DOHH2 (cell line): ENCODE measurements at regions not wholly inside any gene's neighbourhood (a gene's known extent, or its start where the extent isn't known, plus 50 kb on each side); places are given as distances from the start of the nearest gene placed in this dataset.
A peak's percentile ranks its signal among the peaks of the same experiment; 100 is the strongest.

Experiments used
- H3F3A ChIP-seq: fragments of 200-600 bp; sonication (generic), shearing (Covaris generic); 2 replicates; pipeline ENCODE4 v1.6.0; 2016; ENCODE audit warnings: antibody characterized with exemption, mild to moderate bottlenecking; ENCODE audit not compliant: control insufficient read depth, insufficient read depth
- H3K27ac ChIP-seq: fragments of 200-600 bp; sonication (generic); 2 replicates; pipeline ENCODE4 v1.5.1; 2014; ENCODE audit warnings: low read depth, mild to moderate bottlenecking, low read length, moderate library complexity
- H3K27me3 ChIP-seq: fragments of 200-600 bp; sonication (generic); 2 replicates; pipeline ENCODE4 v1.6.1; 2014; ENCODE audit warnings: mild to moderate bottlenecking, low read length, mixed read lengths; ENCODE audit not compliant: control insufficient read depth
- H3K36me3 ChIP-seq: fragments of 200-600 bp; sonication (generic); 2 replicates; pipeline ENCODE4 v1.6.1; 2014; ENCODE audit warnings: mild to moderate bottlenecking, low read length, moderate library complexity, mixed read lengths; ENCODE audit not compliant: control insufficient read depth
- H3K4me1 ChIP-seq: fragments of 200-600 bp; sonication (generic); 2 replicates; pipeline ENCODE4 v1.6.1; 2014; ENCODE audit warnings: mild to moderate bottlenecking, low read length, mixed read lengths; ENCODE audit not compliant: control insufficient read depth
- H3K4me2 ChIP-seq: fragments of 200-600 bp; sonication (generic); 2 replicates; pipeline ENCODE4 v1.6.0; 2014; ENCODE audit warnings: mild to moderate bottlenecking, low read length, moderate library complexity
- H3K4me3 ChIP-seq: fragments of 200-600 bp; sonication (generic); 2 replicates; pipeline ENCODE4 v1.5.1; 2014; ENCODE audit warnings: mild to moderate bottlenecking, low read length, mixed read lengths
- H3K79me2 ChIP-seq: fragments of 200-600 bp; sonication (generic); 2 replicates; pipeline ENCODE4 v1.6.1; 2014; ENCODE audit warnings: mild to moderate bottlenecking, low read length, mixed read lengths; ENCODE audit not compliant: control insufficient read depth
- H3K9me2 ChIP-seq: fragments of 200-600 bp; sonication (generic); replicated peaks from 2 replicates; pipeline ENCODE4 v1.6.1; 2014; ENCODE audit warnings: mild to moderate bottlenecking, low read length, mixed read lengths; ENCODE audit not compliant: control insufficient read depth
- H3K9me3 ChIP-seq: fragments of 200-600 bp; sonication (generic); 2 replicates; pipeline ENCODE4 v1.6.1; 2014; ENCODE audit warnings: antibody characterized with exemption, low read length, mixed read lengths; ENCODE audit not compliant: control insufficient read depth, insufficient read depth
- H4K20me1 ChIP-seq: fragments of 200-600 bp; sonication (generic); 2 replicates; pipeline ENCODE4 v1.6.0; 2014; ENCODE audit warnings: low read depth, mild to moderate bottlenecking, antibody characterized with exemption, low read length, moderate library complexity; ENCODE audit not compliant: control insufficient read depth, insufficient read depth
- CTCF ChIP-seq: fragments of 200-600 bp; sonication (generic); IDR thresholded peaks from one replicate; pipeline ENCODE4 v1.5.1; 2014; ENCODE audit warnings: antibody characterized with exemption, mild to moderate bottlenecking, low read depth, low read length; ENCODE audit not compliant: poor library complexity, severe bottlenecking
- EZH2phosphoT487 ChIP-seq: fragments of 200-600 bp; sonication (generic); IDR thresholded peaks from 2 replicates; pipeline ENCODE4 v1.6.1; 2017; ENCODE audit warnings: borderline replicate concordance, mild to moderate bottlenecking, antibody characterized with exemption, low read length, moderate library complexity, mixed read lengths

GRCh38 chr13:36543671-36544070 is 111.4 kb downstream of the CCNA1 start:
- Histone ChIP-seq H3K4me2 (no peak overlapping the region), H3K4me1 (peaks cover 27% of the 10 kb centered on the region), H4K20me1 (no peaks in the 10 kb centered on the region), H3F3A (no peaks in the 10 kb centered on the region), H3K27me3 (no peaks in the 10 kb centered on the region), H3K4me3 (no peak overlapping the region), H3K79me2 (no peaks in the 10 kb centered on the region), H3K9me3 (peaks cover 5% of the 10 kb centered on the region; the same call in 1 of the 2 replicates), H3K27ac (no peak overlapping the region), H3K9me2 (no peaks in the 10 kb centered on the region), H3K36me3 (no peaks in the 10 kb centered on the region)
- no peak for TF ChIP-seq EZH2phosphoT487
- TF ChIP-seq CTCF, result no peak

- TF ChIP-seq CTCF, result no peak
- no peak for TF ChIP-seq EZH2phosphoT487
These were observed 115.8 kb downstream of the CCNA1 start for GRCh38 chr13:36548129-36548528.

GRCh38 chr13:36549126-36549702 is 116.9 kb downstream of the CCNA1 start:
- H3K4me3 ChIP-seq, result peak overlapping the region; percentile 0; the same call in 1 of the 2 replicates
- no peak overlapping the region for H3K27ac ChIP-seq
- H3K4me2 ChIP-seq, result peak overlapping the region; percentile 49

More at GRCh38 chr13:36548129-36548528, 115.8 kb downstream of the CCNA1 start:
- no peaks in the 10 kb centered on the region for H3K36me3 ChIP-seq
- peaks cover 56% of the 10 kb centered on the region for H3K4me1 ChIP-seq
- H3K4me3 ChIP-seq, result no peak overlapping the region
- no peaks in the 10 kb centered on the region for H3K9me2 ChIP-seq
- H4K20me1 ChIP-seq, result no peaks in the 10 kb centered on the region
- no peaks in the 10 kb centered on the region for H3K9me3 ChIP-seq
- H3K27me3 ChIP-seq, result no peaks in the 10 kb centered on the region
- H3K79me2 ChIP-seq, result no peaks in the 10 kb centered on the region
- H3K4me2 ChIP-seq, result no peak overlapping the region
- peaks cover 7% of the 10 kb centered on the region for H3F3A ChIP-seq
- no peak overlapping the region for H3K27ac ChIP-seq

More at GRCh38 chr13:36549126-36549702, 116.9 kb downstream of the CCNA1 start:
- Histone ChIP-seq H4K20me1 (no peaks in the 10 kb centered on the region), H3K36me3 (no peaks in the 10 kb centered on the region), H3K4me1 (peaks cover 57% of the 10 kb centered on the region), H3K9me3 (no peaks in the 10 kb centered on the region), H3K27me3 (no peaks in the 10 kb centered on the region), H3K79me2 (no peaks in the 10 kb centered on the region), H3F3A (peaks cover 7% of the 10 kb centered on the region), H3K9me2 (no peaks in the 10 kb centered on the region)
- no peak for TF ChIP-seq EZH2phosphoT487
- TF ChIP-seq CTCF, result no peak
